C4-2B (cell line): ENCODE measurements at regions not wholly inside any gene's neighbourhood (a gene's known extent, or its start where the extent isn't known, plus 50 kb on each side); places are given as distances from the start of the nearest gene placed in this dataset.

Experiments
- ZFX ChIP-seq: fragments of 450-650 bp; IDR thresholded peaks from 2 replicates; pipeline ENCODE4 v1.6.1; 2017
- TF ChIP-seq, protein P1 (sequence below): fragments of 450-650 bp; conservative IDR thresholded peaks from 2 replicates; pipeline ENCODE4 v1.5.1; 2017; ENCODE audit warnings: mild to moderate bottlenecking

DNA sequence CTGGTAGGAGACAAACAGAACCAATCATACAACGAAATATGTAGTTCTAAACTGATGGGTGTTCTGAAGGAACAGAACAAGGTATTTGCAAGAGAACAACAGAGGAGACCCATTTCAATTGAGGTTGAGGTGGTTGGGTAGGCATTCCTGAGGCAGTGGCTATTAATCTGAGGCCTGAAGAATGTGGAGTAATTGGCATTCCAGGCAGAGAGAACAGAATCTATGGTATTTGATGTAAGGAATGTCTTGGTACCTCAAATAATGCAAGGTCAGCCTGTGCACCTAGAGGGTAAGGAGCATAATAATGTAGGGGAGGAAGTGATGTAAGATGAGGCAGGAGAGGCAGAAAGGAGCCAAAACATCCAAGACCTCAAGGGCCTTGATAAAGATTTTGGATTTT, 109.5 kb upstream of the TEX13C start:
- TF ChIP-seq, protein P1, sequence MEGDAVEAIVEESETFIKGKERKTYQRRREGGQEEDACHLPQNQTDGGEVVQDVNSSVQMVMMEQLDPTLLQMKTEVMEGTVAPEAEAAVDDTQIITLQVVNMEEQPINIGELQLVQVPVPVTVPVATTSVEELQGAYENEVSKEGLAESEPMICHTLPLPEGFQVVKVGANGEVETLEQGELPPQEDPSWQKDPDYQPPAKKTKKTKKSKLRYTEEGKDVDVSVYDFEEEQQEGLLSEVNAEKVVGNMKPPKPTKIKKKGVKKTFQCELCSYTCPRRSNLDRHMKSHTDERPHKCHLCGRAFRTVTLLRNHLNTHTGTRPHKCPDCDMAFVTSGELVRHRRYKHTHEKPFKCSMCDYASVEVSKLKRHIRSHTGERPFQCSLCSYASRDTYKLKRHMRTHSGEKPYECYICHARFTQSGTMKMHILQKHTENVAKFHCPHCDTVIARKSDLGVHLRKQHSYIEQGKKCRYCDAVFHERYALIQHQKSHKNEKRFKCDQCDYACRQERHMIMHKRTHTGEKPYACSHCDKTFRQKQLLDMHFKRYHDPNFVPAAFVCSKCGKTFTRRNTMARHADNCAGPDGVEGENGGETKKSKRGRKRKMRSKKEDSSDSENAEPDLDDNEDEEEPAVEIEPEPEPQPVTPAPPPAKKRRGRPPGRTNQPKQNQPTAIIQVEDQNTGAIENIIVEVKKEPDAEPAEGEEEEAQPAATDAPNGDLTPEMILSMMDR = no peak
- no peak for TF ChIP-seq ZFX
